ENCODE measurements at regions not wholly inside any gene's neighbourhood (a gene's known extent, or its start where the extent isn't known, plus 50 kb on each side); places are given as distances from the start of the nearest gene placed in this dataset.

DNA sequence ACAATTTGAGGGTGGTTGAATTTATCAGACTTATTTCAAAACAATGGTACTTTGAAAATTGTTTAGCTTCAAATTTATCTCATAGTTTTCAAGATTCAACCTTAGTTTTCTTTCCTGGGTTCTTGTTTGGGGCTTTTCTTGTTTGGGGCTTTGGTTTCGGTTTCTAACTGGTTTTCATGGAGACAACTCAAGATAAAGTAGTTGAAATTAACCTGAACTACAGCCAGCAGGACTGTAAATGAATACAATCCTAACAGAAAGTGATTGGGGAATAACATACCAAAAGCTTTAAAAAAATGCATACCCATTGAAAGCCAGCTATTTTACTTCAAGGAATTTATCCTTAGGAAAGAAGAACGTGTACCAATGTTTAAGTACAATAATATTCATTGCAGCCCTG, 133.5 kb upstream of the SLC14A2 start:
- TF ChIP-seq, protein P1, sequence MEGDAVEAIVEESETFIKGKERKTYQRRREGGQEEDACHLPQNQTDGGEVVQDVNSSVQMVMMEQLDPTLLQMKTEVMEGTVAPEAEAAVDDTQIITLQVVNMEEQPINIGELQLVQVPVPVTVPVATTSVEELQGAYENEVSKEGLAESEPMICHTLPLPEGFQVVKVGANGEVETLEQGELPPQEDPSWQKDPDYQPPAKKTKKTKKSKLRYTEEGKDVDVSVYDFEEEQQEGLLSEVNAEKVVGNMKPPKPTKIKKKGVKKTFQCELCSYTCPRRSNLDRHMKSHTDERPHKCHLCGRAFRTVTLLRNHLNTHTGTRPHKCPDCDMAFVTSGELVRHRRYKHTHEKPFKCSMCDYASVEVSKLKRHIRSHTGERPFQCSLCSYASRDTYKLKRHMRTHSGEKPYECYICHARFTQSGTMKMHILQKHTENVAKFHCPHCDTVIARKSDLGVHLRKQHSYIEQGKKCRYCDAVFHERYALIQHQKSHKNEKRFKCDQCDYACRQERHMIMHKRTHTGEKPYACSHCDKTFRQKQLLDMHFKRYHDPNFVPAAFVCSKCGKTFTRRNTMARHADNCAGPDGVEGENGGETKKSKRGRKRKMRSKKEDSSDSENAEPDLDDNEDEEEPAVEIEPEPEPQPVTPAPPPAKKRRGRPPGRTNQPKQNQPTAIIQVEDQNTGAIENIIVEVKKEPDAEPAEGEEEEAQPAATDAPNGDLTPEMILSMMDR (IDR thresholded peaks at IDR 0.05) = no peak
- TF ChIP-seq POLR2AphosphoS5 (IDR thresholded peaks at IDR 0.05) (no peak), POLR2A (IDR thresholded peaks at IDR 0.05; ENCODE audit: low read depth) (no peak)
